Osteoblast (primary cell): ENCODE measurements at regions not wholly inside any gene's neighbourhood (a gene's known extent, or its start where the extent isn't known, plus 50 kb on each side); places are given as distances from the start of the nearest gene placed in this dataset.

ENCODE experiments used
- DNase-seq: peaks from one replicate; pipeline ENCODE4 v3.0.0; 2011; ENCODE audit warnings: low spot score, mixed read lengths; ENCODE audit not compliant: insufficient read length; ENCODE audit errors: missing footprints
- H2AFZ ChIP-seq: 2 replicates; pipeline ENCODE4 v1.6.0; 2011; ENCODE audit warnings: mild to moderate bottlenecking, low read length
- H3K27ac ChIP-seq: 2 replicates; pipeline ENCODE4 v1.5.1; 2011; ENCODE audit warnings: mild to moderate bottlenecking, low read depth, low read length, moderate library complexity
- H3K27me3 ChIP-seq: 2 replicates; pipeline ENCODE4 v1.6.0; 2012; ENCODE audit warnings: mild to moderate bottlenecking, control low read depth, inconsistent platforms, low read length, moderate library complexity; ENCODE audit not compliant: insufficient read depth
- H3K36me3 ChIP-seq: 2 replicates; pipeline ENCODE4 v1.5.1; 2011; ENCODE audit warnings: mild to moderate bottlenecking, low read length, control low read depth, moderate library complexity; ENCODE audit not compliant: insufficient read depth
- H3K4me1 ChIP-seq: 2 replicates; pipeline ENCODE4 v1.5.1; 2011; ENCODE audit warnings: mild to moderate bottlenecking, low read length, control low read depth, moderate library complexity; ENCODE audit not compliant: insufficient read depth
- H3K4me2 ChIP-seq: 2 replicates; pipeline ENCODE4 v1.6.0; 2011; ENCODE audit warnings: mild to moderate bottlenecking, low read length; ENCODE audit not compliant: insufficient read depth
- H3K4me3 ChIP-seq: fragments of 200-600 bp; sonication (generic); 3 replicates; pipeline ENCODE4 v1.5.1; 2012; ENCODE audit warnings: mild to moderate bottlenecking, low read length, inconsistent platforms; ENCODE audit not compliant: insufficient read depth
- H3K79me2 ChIP-seq: 2 replicates; pipeline ENCODE4 v1.6.0; 2012; ENCODE audit warnings: mild to moderate bottlenecking, low read length, control low read depth, inconsistent platforms; ENCODE audit not compliant: insufficient read depth
- H3K9me3 ChIP-seq: 2 replicates; pipeline ENCODE4 v1.5.1; 2011; ENCODE audit warnings: low read depth, low read length, control low read depth
- H4K20me1 ChIP-seq: 2 replicates; pipeline ENCODE4 v1.6.0; 2012; ENCODE audit warnings: mild to moderate bottlenecking, low read length, control low read depth; ENCODE audit not compliant: insufficient read depth
- CTCF ChIP-seq: IDR thresholded peaks from 2 replicates; pipeline ENCODE4 v1.5.1; 2011; ENCODE audit warnings: mild to moderate bottlenecking, low read depth, low read length, moderate library complexity; ENCODE audit errors: extremely low read depth

- no peak for TF ChIP-seq CTCF
- no peaks in the 10 kb centered on the region for H3K4me1 ChIP-seq
- H3K4me3 ChIP-seq, result no peak overlapping the region
- no peaks in the 10 kb centered on the region for H4K20me1 ChIP-seq
- no peak overlapping the region for H3K4me2 ChIP-seq
- peaks cover 32% of the 10 kb centered on the region for H3K27me3 ChIP-seq
- no peaks in the 10 kb centered on the region for H3K79me2 ChIP-seq
- H2AFZ ChIP-seq, result no peak overlapping the region
- DNase-seq, result no peak
- no peaks in the 10 kb centered on the region for H3K9me3 ChIP-seq
- H3K36me3 ChIP-seq, result no peaks in the 10 kb centered on the region
- no peak overlapping the region for H3K27ac ChIP-seq
These were observed 117.3 kb upstream of the LMNTD1 start for GRCh38 chr12:25670076-25671055.

DNA sequence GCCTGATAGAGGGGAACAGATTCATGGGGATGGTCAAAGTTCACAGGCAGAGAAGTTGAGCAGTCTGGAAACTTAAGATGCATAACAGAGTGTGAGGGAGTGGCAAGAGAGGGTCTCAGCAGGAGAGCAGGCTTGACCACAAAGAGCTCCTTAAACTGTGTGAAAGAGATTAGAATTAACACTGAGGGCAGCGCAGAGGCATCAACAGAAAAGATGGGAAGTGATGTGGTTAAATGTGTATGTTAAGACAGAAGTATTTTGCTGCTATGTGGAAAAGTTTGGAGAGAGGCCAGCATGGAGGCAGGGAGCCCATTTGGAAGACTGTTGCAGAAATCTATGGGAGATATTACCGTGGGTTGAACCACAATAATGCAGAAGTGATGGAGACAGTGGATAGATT, 122.7 kb upstream of the LMNTD1 start:
- Histone ChIP-seq H3K9me3 (no peaks in the 10 kb centered on the region), H3K36me3 (no peaks in the 10 kb centered on the region), H3K79me2 (no peaks in the 10 kb centered on the region), H3K27me3 (peaks cover 4% of the 10 kb centered on the region), H3K4me1 (no peaks in the 10 kb centered on the region), H2AFZ (no peak overlapping the region), H4K20me1 (no peaks in the 10 kb centered on the region), H3K27ac (no peak overlapping the region), H3K4me3 (no peak overlapping the region), H3K4me2 (no peak overlapping the region)
- no peak for TF ChIP-seq CTCF
- DNase-seq, result no peak

GRCh38 chr12:25677232-25677937, 124.3 kb upstream of the LMNTD1 start:
- H4K20me1 ChIP-seq, result no peaks in the 10 kb centered on the region
- H2AFZ ChIP-seq, result no peak overlapping the region
- H3K9me3 ChIP-seq, result no peaks in the 10 kb centered on the region
- no peak overlapping the region for H3K27ac ChIP-seq
- DNase-seq, result no peak
- H3K4me3 ChIP-seq, result no peak overlapping the region
- peaks cover 3% of the 10 kb centered on the region for H3K4me1 ChIP-seq
- no peaks in the 10 kb centered on the region for H3K36me3 ChIP-seq
- no peaks in the 10 kb centered on the region for H3K27me3 ChIP-seq
- no peaks in the 10 kb centered on the region for H3K79me2 ChIP-seq
- peak; percentile 31 for TF ChIP-seq CTCF
- H3K4me2 ChIP-seq, result no peak overlapping the region

DNA sequence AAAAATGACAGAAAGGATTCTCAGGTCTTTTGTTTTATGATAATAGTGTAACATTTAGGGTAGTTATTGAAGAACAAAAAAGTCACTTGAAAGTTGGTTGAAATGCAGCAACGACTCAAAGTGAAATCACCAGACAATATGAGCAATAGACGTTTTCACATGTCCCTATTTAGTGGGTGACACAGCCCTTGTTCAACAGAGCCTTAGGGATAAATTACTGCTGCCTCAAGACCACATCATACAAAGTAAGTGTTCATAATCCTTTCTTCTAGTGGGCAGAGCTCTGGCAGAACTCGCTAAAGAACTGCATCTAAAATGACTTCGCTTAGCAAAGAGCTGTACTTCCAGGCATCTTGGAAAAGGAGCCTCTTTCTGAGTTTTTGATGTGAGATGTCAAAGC, 128.5 kb upstream of the LMNTD1 start:
- no peak for DNase-seq
- Histone ChIP-seq H3K27me3 (no peaks in the 10 kb centered on the region), H3K4me2 (no peak overlapping the region), H3K4me3 (no peak overlapping the region), H3K36me3 (no peaks in the 10 kb centered on the region), H3K27ac (no peak overlapping the region), H3K4me1 (peaks cover 5% of the 10 kb centered on the region), H4K20me1 (no peaks in the 10 kb centered on the region), H3K79me2 (no peaks in the 10 kb centered on the region), H2AFZ (no peak overlapping the region), H3K9me3 (no peaks in the 10 kb centered on the region)
- TF ChIP-seq CTCF, result no peak
